ENCODE measurements at regions not wholly inside any gene's neighbourhood (a gene's known extent, or its start where the extent isn't known, plus 50 kb on each side); places are given as distances from the start of the nearest gene placed in this dataset.

DNA sequence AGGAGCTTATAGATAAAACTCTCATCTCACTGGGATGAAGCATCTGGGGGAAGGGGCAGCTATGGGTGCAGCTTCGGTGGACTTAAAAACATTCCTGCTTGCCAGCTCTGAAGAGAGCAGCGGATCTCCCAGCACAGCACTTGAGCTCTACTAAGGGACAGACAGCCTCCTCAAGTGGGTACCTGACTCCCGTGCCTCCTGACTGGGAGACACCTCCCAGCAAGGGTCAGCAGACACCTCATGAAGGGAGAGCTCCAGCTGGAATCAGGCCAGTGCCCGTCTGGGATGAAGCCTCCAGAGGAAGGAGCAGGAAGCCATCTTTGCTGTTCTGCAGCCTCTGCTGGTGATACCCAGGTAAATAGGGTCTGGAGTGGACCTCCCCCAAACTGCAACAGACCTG is 345.2 kb upstream of the SYT1 start:
- TF ChIP-seq POLR2A (IDR thresholded peaks at IDR 0.05) (no peak), CTCF (IDR thresholded peaks at IDR 0.05) (no peak), POLR2AphosphoS5 (IDR thresholded peaks at IDR 0.05) (no peak), EP300 (IDR thresholded peaks at IDR 0.05) (no peak)

All from suprapubic skin (tissue), 4 donors.